NCI-H187 treated with DMSO at 0.1 percent for 48 hours (cell line): ENCODE measurements at regions not wholly inside any gene's neighbourhood (a gene's known extent, or its start where the extent isn't known, plus 50 kb on each side); places are given as distances from the start of the nearest gene placed in this dataset.
"Not testable (repeated sequence)": the region's sequence is repeated elsewhere in the genome, so short reads cannot be mapped to it uniquely, and the experiment has no call there.

Experiments used
- DNase-seq: peaks from one replicate; lab custom pipeline; 2025; lab: John Stamatoyannopoulos, UW

DNA sequence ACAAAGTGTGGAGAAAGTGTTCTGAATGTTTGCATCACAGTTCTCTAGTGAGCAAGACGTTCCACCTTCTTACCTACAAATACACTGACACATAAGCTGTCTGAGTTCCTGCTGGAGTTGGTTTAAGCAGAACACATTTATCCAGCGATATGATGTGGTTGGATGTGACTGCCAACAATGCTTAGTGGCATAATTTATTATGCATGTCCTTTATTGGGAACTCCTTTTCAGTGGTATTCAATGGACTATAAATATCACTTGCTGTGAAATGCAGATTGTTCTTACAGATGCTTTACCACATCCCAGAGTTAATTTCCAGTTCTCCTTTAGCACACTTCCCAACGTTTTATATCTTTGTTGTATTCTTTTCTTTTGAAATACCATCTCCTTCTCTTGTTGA lies 222.2 kb downstream of the LURAP1L start:
- DNase-seq = no peak

- no peak for DNase-seq
Measured at GRCh38 chr9:13001989-13002580, 227.3 kb downstream of the LURAP1L start.

- DNase-seq = no peak
Measured at GRCh38 chr9:13002740-13003139, 227.9 kb downstream of the LURAP1L start.

- DNase-seq = no peak
Measured at GRCh38 chr9:13009871-13010270, 235.1 kb downstream of the LURAP1L start.

GRCh38 chr9:13013991-13014883 lies 239.4 kb downstream of the LURAP1L start:
- DNase-seq = no peak

DNA sequence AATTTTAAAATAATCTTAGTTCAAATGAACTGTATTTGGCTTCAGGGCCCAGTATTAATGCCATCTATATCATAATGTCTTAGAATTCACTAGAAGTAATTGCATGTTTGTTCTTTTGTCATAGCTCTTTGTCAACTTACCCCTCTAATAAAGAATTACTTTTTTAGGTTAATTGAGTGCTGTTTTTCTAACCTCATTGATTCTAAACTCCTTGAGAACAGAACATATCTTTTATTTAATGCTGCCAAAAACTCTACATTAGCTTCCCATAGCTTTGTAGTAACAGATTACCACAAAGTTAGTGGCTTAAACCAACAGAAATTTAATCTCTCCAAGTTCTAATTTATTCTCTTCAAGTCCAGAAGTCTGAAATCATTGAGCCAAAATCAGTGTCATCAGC lies 242.4 kb downstream of the LURAP1L start:
- no peak for DNase-seq

DNA sequence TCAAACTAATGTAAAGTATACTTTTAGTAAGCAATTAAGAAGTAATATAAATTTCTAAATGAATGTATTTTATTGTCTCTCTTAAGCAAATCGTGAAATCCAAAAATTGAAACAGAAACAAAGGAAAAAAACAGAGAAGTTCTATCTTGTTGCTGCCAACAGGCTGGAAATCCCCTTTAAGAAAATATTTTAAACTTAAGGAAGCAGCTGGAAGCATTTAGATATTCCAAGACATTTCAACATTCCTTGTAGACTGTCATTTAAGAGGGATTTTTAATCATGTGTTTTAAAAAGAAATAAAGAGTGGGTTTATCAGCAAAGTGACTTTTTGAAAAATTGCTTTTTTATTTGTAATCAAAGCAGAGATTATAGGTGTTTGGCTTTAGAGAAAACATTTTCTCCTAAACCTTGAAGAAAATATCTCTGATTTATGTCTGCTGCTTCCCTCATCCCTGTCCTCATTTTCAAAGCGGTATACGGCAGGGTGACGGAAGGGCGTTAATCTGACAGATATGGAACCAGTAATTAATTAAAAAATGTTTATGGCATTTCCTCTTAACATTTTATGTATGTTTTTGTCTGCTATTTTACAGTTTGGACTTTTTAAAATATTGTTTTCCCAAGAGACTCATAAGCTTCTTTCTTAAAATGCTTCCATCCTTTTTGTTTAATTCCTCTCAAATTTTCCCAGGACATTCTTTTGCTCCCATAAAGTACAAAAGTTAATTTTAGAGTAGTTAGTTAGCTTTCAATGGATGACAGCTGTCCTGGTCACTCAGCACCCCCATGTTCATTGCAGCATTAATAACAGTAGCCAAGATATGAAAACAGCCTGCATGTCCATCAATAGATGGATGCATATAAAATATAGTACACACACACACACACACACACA lies 245.6 kb downstream of the LURAP1L start:
- DNase-seq = no peak

DNA sequence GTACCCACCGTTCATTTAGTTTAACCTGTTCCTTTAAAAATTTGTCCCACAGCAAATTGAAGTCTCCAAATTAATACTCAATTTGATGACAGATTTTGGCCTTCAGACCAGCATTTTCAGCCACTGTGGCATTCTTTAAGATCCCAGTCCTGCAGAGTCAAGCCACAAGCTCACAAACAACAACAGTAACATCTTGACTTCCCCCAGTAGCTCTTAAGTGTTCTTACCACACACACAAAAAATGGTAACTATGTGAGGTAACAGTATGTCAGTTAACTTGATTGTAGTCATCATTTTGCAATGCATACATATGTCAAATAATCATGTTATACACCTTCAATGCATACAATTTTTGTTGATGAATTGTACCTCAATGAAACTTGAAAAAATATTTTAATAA lies 247.9 kb downstream of the LURAP1L start:
- no peak for DNase-seq

- DNase-seq = no peak
Measured at GRCh38 chr9:13023498-13023897, 248.7 kb downstream of the LURAP1L start.

- no peak for DNase-seq
Measured at GRCh38 chr9:13026956-13027355, 252.1 kb downstream of the LURAP1L start.

DNA sequence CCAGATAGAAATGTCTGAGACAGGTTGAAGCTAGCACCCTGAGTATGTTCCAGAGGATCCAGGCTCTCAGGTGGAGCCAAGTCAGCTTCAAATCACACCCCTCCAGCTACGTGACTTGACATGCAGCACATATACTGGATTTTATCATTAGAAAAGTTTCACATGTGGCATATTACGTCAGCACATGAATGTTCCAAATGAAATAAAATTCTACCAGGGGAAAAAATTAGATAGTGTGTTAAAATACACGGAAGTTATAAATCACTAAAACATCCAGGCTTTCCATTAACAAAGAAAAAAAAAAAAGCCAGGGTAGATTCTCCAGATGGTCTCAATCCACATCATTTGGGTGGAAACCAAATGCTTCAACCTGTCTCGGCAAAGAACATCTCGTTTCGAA lies 251.6 kb downstream of the MPDZ start:
- no peak for DNase-seq

DNA sequence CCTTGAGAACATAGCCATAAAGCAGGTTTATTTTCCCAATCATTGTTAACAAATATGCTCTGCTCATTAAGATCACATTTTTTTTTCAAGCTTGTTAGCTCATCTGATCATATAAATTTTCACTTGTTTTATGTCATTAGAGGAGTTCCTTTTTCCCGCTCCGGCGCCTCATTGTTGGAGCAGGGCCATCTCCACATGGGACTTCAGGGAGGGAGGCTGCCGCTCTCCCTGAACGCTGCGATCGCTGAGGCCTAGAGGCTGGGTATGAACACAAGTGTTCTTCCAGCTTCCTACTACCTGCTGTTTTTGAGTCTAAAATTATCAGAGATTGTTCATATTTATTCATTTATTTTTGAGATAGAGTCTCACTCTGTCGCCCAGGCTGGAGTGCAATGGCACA lies 246.9 kb downstream of the MPDZ start:
- DNase-seq = no peak

DNA sequence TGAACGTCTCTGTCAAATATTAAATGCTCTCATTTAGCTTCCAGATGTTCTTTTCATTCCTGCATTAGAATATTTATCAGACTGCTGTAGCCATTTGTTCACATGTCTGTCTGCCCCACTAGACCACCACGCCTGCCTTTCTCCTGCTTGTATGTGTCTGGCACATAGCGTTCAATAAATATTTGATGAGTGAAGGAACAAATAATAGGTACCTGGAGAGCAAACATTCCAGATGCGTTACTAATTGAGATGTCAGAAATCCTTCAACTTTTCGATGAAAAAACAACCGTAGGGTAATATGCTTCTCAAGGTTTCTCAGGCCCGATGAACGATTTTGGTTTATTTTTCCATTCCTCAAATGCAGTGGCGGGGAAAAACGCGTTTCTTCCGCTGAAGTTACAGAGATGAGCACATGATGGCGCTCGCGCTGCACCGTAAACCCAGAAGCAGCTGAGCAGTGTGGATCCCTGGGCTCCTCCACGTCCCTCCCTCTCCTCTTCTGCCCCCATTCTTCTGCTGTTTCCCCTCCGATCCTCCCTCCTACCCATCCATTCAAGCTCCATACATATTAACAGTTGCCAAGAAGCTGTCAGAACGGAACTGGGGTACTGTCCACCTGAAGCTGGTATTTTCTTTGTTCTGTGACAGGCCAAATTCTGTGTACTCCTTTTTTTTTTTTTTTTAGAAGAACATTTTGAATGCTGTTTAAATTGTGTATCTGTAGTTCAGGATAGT lies 245.4 kb downstream of the MPDZ start:
- DNase-seq = no peak

GRCh38 chr9:13034694-13035002 lies 244.8 kb downstream of the MPDZ start:
- DNase-seq = no peak

- DNase-seq = no peak
Measured at GRCh38 chr9:13035822-13036221, 243.7 kb downstream of the MPDZ start.

DNA sequence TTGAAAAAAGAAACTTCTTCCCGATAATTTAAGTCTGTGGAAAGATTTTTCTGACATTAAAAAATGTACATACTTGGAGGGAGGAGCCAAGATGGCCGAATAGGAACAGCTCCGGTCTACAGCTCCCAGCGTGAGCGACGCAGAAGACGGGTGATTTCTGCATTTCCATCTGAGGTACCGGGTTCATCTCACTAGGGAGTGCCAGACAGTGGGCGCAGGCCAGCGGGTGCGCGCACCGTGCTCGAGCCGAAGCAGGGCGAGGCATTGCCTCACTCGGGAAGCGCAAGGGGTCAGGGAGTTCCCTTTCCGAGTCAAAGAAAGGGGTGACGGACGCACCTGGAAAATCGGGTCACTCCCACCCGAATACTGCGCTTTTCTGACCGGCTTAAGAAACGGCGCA lies 241.7 kb downstream of the MPDZ start:
- DNase-seq = not testable (repeated sequence)

DNA sequence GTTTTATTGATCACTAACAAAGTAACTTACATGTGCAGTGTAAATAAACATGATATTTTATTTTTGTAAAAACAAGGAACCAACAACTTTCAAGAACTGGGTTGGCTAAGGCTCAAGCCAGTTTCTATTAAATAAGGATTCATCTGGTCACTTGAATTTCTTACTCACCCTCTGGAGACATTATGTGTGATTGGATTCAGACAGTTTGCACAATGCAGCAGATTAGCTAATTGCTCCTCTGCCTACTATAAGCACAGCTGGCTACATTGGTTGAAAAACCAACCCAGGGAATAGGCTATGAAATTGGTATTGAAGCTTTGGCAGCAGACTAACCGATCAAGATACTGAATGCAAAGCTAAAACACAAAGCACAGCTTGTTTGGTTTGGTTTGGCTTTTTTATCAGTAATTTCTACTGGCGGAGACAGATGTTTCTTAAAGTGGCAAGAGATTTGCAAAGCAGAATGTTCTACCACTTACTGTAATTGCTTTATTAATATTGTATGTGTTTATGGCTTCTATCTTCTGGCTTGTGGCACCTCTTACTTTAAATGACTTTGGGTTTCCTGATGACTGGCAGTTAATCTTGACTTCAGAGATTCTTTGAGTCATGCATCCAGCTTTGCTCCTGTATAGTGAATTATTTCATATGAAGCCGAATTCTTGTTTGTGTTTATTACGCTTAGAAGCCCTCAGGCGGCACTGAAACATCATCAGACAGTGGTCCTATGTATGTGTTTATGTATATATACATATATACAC lies 231.5 kb downstream of the MPDZ start:
- DNase-seq = no peak

DNA sequence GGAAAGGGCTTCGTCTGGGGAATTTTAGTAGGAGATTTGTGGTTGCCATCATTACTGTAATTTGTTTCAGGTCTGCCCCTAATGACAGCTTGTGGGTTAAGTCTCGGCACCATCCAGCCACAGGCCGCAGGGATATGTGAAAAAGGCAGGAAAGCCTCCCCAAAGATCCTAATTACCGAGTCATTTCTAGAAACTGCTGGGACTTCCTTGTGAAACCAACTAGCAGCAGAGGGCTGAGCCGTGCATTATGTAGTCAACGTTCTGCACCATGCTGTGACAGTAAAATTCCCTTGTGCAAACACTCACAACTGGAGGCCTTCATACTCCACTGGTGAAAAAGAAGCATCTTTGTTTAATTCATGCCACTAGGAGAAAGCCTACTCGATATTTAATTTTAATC lies 230.3 kb downstream of the MPDZ start:
- peak; percentile 25 for DNase-seq

DNA sequence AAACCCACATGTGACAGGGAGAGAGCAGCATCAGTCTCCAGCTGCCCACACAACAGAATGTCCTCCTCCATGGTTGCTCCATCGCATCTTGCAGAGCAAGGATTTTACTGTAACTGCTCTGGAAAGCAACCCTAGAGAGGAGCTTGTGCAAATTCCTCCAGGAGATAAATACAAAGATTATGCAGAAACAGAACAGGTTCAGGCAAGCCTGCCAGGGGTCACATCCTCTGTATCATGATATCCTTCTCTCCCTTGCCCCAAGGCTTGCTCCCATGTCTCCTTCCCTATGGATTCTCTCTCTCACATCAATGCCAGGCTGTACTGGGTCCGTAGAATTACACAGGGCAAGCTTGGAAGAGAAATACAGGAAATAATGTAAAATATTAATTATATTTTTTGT lies 226.0 kb downstream of the MPDZ start:
- no peak for DNase-seq

GRCh38 chr9:13054389-13054788 lies 225.1 kb downstream of the MPDZ start:
- no peak for DNase-seq
